SJCRH30 (cell line): ENCODE measurements at regions not wholly inside any gene's neighbourhood (a gene's known extent, or its start where the extent isn't known, plus 50 kb on each side); places are given as distances from the start of the nearest gene placed in this dataset.

ENCODE experiments used
- DNase-seq, 2 experiments: peaks; one replicate each; pipeline ENCODE4 v3.0.0-alpha.2; 2015 to 2020
- H3K27ac ChIP-seq: fragments of 250-450 bp; sonication (Bioruptor Pico); 2 replicates; pipeline ENCODE4 v1.5.1; 2020; ENCODE audit warnings: mild to moderate bottlenecking, moderate library complexity
- H3K27me3 ChIP-seq: fragments of 250-450 bp; sonication (Bioruptor Pico); 2 replicates; pipeline ENCODE4 v1.5.1; 2020; ENCODE audit warnings: mild to moderate bottlenecking, moderate library complexity
- H3K36me3 ChIP-seq: fragments of 250-450 bp; sonication (Bioruptor Pico); 2 replicates; pipeline ENCODE4 v1.5.1; 2020; ENCODE audit warnings: mild to moderate bottlenecking, moderate library complexity
- H3K4me1 ChIP-seq: fragments of 250-450 bp; sonication (Bioruptor Pico); 2 replicates; pipeline ENCODE4 v1.5.1; 2020; ENCODE audit warnings: mild to moderate bottlenecking, moderate library complexity
- H3K4me3 ChIP-seq: fragments of 250-450 bp; sonication (Bioruptor Pico); 2 replicates; pipeline ENCODE4 v1.5.1; 2020; ENCODE audit warnings: mild to moderate bottlenecking, moderate library complexity
- H3K9me3 ChIP-seq: fragments of 250-450 bp; sonication (Bioruptor Pico); replicated peaks from 2 replicates; pipeline ENCODE4 v1.5.1; 2020; ENCODE audit warnings: mild to moderate bottlenecking, moderate library complexity

DNA sequence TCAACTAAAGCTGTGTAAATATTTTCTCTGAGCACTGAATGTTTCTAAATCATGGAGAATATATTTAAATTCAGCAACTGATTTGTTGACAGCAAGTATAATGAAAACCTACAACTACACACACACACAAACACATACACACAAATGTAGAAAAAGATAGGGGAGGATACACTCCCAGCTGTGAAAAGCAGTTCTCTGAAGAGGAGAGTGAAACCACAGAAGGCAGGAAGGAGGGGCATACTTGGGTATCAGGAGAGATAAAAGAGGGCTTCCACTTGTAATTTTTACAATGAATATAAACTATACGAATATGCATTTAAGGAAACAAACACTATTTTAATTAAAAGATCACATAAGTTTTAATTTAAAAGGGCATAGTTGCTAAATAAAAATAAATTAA lies 227.8 kb upstream of the SLC24A2 start:
- Histone ChIP-seq H3K36me3 (no peaks in the 10 kb centered on the region), H3K27ac (no peak overlapping the region), H3K27me3 (no peaks in the 10 kb centered on the region), H3K9me3 (no peaks in the 10 kb centered on the region), H3K4me3 (no peak overlapping the region), H3K4me1 (no peaks in the 10 kb centered on the region)
- DNase-seq: no peak

DNA sequence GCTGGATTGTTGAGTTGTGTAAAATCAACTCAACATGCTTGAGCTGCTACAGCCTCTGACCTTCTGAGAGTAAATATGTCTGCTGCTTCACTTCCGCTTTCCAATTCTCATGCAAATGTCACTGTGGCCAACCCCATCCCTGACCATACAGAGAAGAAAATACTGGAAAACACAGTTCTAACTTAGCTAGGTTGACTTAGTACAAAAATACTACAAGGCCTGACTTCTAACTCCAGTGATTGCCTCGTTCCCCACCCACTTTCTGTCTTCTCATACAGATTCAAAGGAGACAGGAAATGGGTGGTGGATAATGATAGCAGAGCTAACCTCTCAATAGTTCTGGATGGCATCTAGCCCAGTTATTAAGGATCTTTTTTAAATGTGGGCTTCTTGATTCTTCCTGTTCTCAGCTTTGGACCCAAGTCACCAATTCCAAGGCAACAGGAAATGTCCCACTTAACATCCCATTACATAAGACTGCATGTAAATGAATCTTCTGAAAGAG lies 226.6 kb upstream of the SLC24A2 start:
- no peaks in the 10 kb centered on the region for H3K9me3 ChIP-seq
- no peak overlapping the region for H3K4me3 ChIP-seq
- no peaks in the 10 kb centered on the region for H3K4me1 ChIP-seq
- no peaks in the 10 kb centered on the region for H3K36me3 ChIP-seq
- no peaks in the 10 kb centered on the region for H3K27me3 ChIP-seq
- no peak overlapping the region for H3K27ac ChIP-seq
- no peak for DNase-seq

DNA sequence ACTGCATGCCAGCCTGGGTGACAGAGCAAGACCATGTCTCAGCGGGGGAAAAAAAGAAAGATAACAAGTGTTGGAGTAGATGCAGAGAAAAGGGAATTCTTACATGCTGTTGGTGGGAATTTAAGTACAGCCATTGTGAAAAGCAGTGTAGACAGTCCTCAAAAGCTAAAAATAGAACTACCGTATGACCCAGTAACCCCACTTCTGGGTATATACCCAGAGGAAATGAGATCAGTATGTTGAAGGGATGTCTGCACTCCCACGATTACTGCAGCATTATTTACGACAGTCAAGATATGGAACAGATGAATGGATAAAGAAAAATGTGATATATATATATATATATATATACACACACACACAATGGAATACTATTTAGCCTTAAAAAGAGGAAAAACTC lies 225.3 kb upstream of the SLC24A2 start:
- no peaks in the 10 kb centered on the region for H3K36me3 ChIP-seq
- H3K4me3 ChIP-seq: no peak overlapping the region
- no peaks in the 10 kb centered on the region for H3K4me1 ChIP-seq
- DNase-seq: no peak
- no peaks in the 10 kb centered on the region for H3K9me3 ChIP-seq
- no peak overlapping the region for H3K27ac ChIP-seq
- H3K27me3 ChIP-seq: no peaks in the 10 kb centered on the region

DNA sequence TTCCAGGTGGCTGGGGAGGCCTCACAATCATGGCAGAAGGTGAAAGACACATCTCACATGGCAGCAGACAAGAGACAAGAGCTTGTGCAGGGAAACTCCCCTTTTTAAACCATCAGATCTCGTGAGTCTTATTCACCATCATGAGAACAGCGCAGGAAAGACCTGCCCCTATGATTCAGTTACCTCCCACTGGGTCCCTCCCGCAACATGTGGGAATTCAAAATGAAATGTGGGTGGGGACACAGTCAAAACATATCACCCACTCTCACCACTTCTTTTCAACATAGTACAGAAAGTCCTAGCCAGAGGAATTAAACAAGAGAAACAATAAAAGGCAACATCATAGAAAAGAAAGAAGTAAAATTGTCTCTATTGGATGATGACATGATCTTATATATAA lies 223.4 kb upstream of the SLC24A2 start:
- no peak for DNase-seq
- Histone ChIP-seq H3K36me3 (no peaks in the 10 kb centered on the region), H3K27me3 (no peaks in the 10 kb centered on the region)

DNA sequence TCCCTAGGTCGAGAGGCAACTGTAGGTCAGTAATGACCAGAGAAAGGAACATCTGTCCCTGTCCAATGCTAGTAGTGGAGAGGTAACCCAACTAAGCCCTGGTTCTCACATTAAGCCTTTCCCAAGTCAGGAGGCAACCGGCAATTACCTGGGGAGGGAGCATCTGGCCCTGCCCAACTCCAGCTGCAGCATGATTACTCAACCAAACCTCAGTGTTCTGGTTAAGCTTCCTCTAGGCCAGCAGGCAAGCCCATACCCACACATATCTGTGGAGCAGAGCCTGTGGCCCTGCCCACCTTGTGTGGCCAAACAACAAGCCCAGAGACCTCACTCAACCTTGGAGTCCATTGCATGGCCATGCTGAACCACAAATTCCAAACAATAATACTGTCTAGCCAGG lies 220.8 kb upstream of the SLC24A2 start:
- Histone ChIP-seq H3K9me3 (no peaks in the 10 kb centered on the region), H3K36me3 (no peaks in the 10 kb centered on the region), H3K4me3 (no peak overlapping the region), H3K27me3 (no peaks in the 10 kb centered on the region), H3K27ac (no peak overlapping the region), H3K4me1 (no peaks in the 10 kb centered on the region)
- no peak for DNase-seq

More for the DNA sequence above, 223.4 kb upstream of the SLC24A2 start:
- no peak overlapping the region for H3K4me3 ChIP-seq
- H3K27ac ChIP-seq: no peak overlapping the region
- H3K9me3 ChIP-seq: no peaks in the 10 kb centered on the region
- no peaks in the 10 kb centered on the region for H3K4me1 ChIP-seq

DNA sequence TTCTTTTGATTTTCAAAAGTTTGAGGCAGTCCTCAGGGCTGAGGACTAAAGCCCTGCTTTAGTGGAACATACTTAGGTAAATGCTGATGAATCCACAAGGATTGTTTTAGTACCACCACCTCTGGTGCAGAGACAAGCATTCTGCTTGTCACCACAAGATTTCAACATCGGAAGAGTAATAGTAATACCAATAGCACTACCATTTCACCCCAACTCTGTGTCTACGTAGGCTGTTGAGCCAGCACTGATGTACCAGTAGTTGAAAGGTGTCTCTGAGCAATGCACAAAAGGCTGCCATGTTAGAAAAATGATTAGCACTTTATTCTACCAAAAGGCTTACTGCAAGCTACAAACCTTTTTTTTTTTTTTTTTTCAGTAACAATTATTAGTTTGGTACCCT lies 213.2 kb upstream of the SLC24A2 start:
- no peak overlapping the region for H3K4me3 ChIP-seq
- DNase-seq: no peak
- no peaks in the 10 kb centered on the region for H3K27me3 ChIP-seq
- H3K27ac ChIP-seq: no peak overlapping the region
- H3K9me3 ChIP-seq: no peaks in the 10 kb centered on the region
- H3K36me3 ChIP-seq: no peaks in the 10 kb centered on the region
- H3K4me1 ChIP-seq: peaks cover 7% of the 10 kb centered on the region; the same call in 1 of the 2 replicates

DNA sequence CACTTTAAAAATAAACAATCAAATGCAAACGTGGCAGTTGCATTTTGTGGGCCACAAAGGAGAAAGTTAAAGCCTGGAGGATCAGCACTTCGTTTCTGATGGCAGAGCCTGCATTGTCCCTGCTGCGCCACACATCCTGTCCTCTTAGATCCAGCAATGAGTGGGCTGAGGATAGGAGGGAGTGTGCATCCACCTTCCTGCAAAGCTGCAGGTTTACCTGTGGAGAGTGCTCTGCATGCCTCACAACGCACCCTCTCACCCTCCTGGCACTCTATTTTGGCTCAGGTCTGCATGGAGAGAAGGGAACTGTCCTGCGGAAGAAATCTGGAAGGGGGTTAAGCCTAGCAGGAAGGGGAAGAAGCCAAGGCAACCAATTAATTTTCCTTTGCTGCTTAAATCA lies 212.2 kb upstream of the SLC24A2 start:
- H3K4me1 ChIP-seq: peaks cover 7% of the 10 kb centered on the region; the same call in 1 of the 2 replicates
- DNase-seq: no peak

DNA sequence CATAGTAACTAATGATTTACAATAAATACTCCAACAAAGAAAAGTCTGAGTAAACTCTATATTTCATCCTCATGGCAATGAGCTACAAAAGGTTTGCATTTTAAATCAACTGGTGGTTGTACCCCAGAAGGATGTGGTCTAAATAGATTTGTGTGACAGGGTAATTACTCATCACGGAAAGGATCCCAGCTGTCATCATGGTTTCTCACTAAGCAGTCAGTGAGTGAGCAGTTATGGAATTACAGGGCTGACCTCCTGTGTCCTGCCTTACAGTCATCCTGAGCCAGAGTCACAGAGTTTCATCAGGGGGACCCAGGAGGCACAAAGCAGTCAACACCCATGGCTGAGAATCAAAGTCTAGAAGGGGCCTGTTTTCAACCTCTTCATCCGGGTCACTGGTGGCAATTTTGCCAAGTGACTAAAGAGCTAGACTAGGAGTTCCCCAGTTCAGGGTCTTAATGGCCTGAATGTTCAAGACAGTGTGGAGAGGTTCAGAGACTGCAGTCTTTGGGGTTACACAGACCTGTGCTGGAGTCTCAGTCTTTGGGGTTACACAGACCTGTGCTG lies 210.7 kb upstream of the SLC24A2 start:
- peak overlapping the region; percentile 28; the same call in 1 of the 2 replicates for H3K27ac ChIP-seq

More for the DNA sequence above, 212.2 kb upstream of the SLC24A2 start:
- Histone ChIP-seq H3K27me3 (no peaks in the 10 kb centered on the region), H3K9me3 (no peaks in the 10 kb centered on the region), H3K4me3 (no peak overlapping the region), H3K27ac (no peak overlapping the region), H3K36me3 (no peaks in the 10 kb centered on the region)

DNA sequence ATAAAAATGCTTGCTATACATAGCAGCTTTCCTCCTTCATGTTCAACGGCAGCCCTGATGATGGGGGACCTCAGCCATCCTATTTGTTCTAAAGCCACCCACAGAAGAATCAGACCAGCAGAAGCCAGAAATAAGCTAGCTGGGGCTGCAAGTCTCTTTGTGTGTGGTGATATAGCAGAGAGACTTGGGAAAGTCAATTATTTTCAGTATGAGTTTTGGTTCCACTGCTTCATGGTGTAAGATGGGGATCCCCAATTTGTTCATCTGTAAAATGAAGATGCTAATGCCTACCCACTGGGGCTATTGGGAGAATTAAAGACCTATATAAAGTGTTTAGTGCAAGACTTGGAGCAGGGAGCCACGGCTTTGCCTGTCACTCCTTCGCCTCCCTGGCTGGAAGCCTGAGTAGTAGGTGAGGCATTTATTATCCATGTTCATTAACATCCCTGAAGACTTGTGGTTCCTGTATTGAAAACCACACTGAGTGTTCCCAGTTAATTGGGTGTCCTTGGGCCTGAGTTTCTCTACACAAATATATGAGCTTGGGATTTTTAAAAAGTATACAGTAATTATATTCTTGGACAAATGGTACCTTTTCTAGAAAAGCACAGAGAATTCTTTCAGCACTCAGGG lies 210.1 kb upstream of the SLC24A2 start:
- Histone ChIP-seq H3K27me3 (no peaks in the 10 kb centered on the region), H3K4me1 (peaks cover 15% of the 10 kb centered on the region), H3K36me3 (no peaks in the 10 kb centered on the region), H3K9me3 (no peaks in the 10 kb centered on the region), H3K27ac (peak overlapping the region; percentile 28; the same call in 1 of the 2 replicates), H3K4me3 (no peak overlapping the region)
- peak in 1 of 2 experiments; percentile 6 for DNase-seq

More for the DNA sequence above, 210.7 kb upstream of the SLC24A2 start:
- no peaks in the 10 kb centered on the region for H3K27me3 ChIP-seq
- H3K36me3 ChIP-seq: no peaks in the 10 kb centered on the region
- H3K9me3 ChIP-seq: no peaks in the 10 kb centered on the region
- peak; percentile 15 to 46 for DNase-seq
- H3K4me1 ChIP-seq: peaks cover 8% of the 10 kb centered on the region
- H3K4me3 ChIP-seq: no peak overlapping the region

DNA sequence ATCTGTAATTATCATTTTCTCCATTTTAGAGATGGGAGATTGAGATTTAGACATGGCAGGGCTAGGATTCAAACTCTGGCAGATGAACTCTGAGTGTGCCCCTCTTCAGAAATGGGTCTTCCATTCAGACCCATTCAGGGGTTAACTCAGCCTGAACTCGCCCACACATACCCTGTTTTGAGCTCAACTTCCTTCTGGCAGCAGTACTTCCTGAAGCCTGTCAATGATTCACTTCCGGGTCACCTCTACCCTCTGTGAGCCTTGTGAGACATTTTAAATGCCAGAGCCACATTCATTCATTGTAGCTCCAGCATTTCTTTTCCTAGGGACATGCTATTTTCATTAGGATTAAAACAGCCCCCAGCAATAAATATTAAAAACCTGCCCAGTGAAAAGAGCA lies 209.3 kb upstream of the SLC24A2 start:
- Histone ChIP-seq H3K4me3 (no peak overlapping the region), H3K9me3 (no peaks in the 10 kb centered on the region), H3K36me3 (no peaks in the 10 kb centered on the region), H3K27me3 (no peaks in the 10 kb centered on the region), H3K4me1 (peaks cover 20% of the 10 kb centered on the region), H3K27ac (no peak overlapping the region)
- DNase-seq: peak; percentile 7 to 17

DNA sequence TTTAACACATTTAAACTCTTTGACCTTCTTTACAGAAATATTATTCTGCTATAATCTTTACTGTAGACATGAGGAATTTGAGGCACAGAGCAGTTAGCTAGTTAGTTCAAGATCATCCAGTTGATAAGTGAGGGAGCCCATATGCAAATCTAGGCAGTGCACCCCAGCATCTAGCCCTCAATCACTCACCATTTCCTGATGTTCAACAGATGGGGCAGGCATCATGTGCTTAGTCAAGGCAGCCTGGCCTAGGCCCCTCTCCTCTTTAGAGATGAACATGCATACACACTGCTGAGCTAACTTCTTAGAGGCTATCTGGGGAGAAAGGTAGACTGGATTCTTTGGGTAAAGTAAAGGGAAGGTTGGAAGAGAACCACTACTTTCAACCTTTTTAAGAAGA lies 206.8 kb upstream of the SLC24A2 start:
- Histone ChIP-seq H3K27ac (no peak overlapping the region), H3K4me3 (no peak overlapping the region), H3K27me3 (no peaks in the 10 kb centered on the region), H3K36me3 (no peaks in the 10 kb centered on the region), H3K9me3 (no peaks in the 10 kb centered on the region), H3K4me1 (peaks cover 28% of the 10 kb centered on the region)
- DNase-seq: no peak

DNA sequence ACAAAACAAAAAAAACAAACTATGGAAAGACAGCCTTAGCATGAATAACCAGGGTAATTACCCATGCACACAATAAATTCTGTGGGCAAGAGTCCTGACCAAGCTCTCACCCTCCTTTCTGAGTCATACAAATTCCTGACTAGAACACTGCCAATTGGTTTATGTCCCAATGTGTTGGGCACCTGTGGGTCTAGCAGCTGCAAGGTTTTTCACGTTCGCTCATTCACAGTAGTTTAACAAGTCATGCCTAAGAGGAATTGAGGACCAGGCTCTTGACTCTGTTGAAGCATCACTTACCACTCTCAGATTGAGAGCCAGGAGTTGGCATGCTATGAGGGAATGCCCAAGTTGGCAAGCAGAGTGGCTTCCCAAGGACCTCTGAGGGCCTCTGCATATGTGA lies 205.5 kb upstream of the SLC24A2 start:
- Histone ChIP-seq H3K27ac (no peak overlapping the region), H3K36me3 (no peaks in the 10 kb centered on the region), H3K4me3 (no peak overlapping the region), H3K4me1 (peaks cover 27% of the 10 kb centered on the region), H3K27me3 (no peaks in the 10 kb centered on the region), H3K9me3 (no peaks in the 10 kb centered on the region)
- DNase-seq: peak; percentile 18 to 51

DNA sequence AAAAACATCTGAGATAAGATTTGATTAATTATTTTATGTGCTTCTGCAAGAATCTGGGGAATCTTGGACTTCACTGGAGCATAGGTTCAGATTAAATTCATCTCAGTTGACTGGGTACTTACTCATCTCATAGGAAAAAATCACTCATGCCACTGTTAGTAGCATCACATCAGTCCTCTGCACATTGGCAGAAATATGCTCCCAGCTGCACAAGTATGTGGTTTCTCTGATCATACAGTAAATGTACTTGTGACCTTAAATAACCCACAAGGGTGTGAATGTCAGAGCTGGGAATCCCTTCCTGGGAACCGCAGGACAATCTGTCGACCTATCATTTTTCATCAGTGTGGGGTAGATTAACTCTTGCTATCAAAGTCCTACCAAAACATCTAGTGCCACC lies 203.7 kb upstream of the SLC24A2 start:
- peak; percentile 29 to 59 for DNase-seq
- Histone ChIP-seq H3K36me3 (no peaks in the 10 kb centered on the region), H3K27ac (no peak overlapping the region), H3K9me3 (no peaks in the 10 kb centered on the region), H3K4me1 (peaks cover 21% of the 10 kb centered on the region), H3K4me3 (no peak overlapping the region), H3K27me3 (no peaks in the 10 kb centered on the region)

DNA sequence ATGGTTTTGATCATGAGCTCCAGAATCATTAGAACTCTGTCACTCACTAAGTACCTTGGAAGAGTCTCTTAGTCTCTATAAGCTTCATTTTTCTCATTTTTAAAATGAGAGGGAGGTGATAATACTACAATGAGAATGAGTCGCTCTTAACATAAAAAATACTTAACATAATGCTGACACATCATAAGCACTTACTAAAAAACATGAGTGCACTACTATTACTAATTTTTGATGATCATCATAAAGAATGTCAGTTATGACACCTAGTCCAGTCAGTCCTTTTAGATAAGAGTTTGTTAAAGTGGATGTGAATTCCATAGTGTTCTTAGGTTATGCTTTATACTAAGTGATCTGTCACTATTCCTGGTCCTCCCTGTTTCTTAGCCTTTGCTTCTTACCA lies 200.4 kb upstream of the SLC24A2 start:
- no peaks in the 10 kb centered on the region for H3K36me3 ChIP-seq
- H3K4me3 ChIP-seq: no peak overlapping the region
- H3K4me1 ChIP-seq: peaks cover 16% of the 10 kb centered on the region
- H3K9me3 ChIP-seq: no peaks in the 10 kb centered on the region
- no peaks in the 10 kb centered on the region for H3K27me3 ChIP-seq
- no peak overlapping the region for H3K27ac ChIP-seq
- DNase-seq: no peak

DNA sequence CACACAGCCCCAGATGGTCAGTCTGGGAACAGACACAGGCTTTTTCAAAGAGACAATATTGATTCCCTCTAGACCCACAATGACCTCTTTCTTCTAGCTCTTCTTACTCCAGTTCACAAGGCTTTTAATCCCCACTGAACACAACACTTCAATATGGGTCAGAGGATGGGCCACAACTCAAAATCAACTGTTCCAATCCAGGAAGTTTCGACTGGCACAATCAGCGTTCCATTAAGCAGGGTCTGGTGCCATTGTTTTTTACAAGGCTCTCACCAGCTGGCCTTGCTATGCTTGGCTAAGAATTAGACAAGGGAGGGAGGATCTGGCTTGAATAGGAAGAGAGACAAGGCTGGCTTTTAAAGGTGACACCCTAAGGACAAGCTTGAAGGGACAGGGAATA lies 199.4 kb upstream of the SLC24A2 start:
- no peaks in the 10 kb centered on the region for H3K9me3 ChIP-seq
- no peaks in the 10 kb centered on the region for H3K27me3 ChIP-seq
- H3K36me3 ChIP-seq: no peaks in the 10 kb centered on the region
- DNase-seq: no peak
- H3K27ac ChIP-seq: no peak overlapping the region
- H3K4me1 ChIP-seq: peaks cover 8% of the 10 kb centered on the region; the same call in 1 of the 2 replicates
- no peak overlapping the region for H3K4me3 ChIP-seq

DNA sequence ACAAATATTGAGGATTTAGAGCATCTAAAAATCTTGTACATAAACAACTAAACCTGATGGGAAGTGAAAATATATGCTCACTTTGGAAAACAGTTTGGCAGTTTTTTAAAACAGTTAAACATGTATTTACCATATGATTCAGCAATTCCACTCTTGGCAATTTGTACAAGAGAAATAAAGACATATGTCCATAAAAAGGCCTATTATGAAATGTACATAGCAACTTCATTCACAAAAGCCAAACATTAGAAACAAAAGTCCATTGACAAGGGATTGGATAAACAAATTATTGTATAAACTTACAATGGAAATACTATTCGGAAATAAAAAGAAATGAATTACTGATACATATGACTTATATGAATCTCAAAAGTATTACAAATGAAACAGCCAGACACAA lies 196.2 kb upstream of the SLC24A2 start:
- DNase-seq: no peak
- Histone ChIP-seq H3K36me3 (no peaks in the 10 kb centered on the region), H3K4me3 (no peak overlapping the region), H3K4me1 (no peaks in the 10 kb centered on the region), H3K9me3 (no peaks in the 10 kb centered on the region), H3K27ac (no peak overlapping the region), H3K27me3 (no peaks in the 10 kb centered on the region)
